GM18858 (cell line): ENCODE measurements at regions not wholly inside any gene's neighbourhood (a gene's known extent, or its start where the extent isn't known, plus 50 kb on each side); places are given as distances from the start of the nearest gene placed in this dataset.

Experiments used
- ATAC-seq: cut with Tn5 transposase; IDR thresholded peaks from one replicate; pipeline ENCODE4 v1.9.1; 2021; ENCODE audit not compliant: unreplicated experiment

DNA sequence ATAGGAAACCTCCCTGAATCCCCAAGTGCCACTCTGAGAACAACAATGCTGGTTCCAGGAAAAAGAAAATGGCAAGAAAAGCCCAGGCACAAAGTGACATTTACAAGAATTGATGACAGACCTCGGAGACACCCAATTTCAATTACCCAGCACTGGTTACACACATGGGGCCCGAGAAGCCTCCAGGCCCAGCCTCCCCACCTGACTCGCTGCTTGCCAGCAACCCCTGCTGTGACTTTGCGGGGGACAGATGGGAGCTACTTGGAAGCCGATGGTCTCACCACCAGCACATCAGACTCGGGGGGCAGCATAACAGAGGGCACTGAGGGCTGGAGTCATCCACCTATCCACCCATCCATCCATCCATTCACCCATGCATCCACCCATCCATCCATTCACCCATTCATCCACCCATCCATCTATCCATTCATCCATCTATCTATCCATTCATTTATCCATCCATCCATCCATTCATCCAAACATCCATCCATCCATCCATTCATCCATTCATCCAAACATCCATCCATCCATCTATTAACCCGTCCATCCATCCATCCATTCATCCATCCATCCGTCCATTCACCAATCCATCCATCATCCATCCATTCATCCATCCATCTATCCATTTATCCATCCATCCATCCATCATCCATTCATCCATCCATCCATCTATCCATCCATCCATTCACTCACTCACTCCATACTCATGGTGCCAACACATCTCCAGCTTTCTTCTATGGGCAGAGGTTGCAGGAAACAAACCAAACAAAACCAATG, 567.6 kb downstream of the BRD1 start:
- ATAC-seq, result no peak

DNA sequence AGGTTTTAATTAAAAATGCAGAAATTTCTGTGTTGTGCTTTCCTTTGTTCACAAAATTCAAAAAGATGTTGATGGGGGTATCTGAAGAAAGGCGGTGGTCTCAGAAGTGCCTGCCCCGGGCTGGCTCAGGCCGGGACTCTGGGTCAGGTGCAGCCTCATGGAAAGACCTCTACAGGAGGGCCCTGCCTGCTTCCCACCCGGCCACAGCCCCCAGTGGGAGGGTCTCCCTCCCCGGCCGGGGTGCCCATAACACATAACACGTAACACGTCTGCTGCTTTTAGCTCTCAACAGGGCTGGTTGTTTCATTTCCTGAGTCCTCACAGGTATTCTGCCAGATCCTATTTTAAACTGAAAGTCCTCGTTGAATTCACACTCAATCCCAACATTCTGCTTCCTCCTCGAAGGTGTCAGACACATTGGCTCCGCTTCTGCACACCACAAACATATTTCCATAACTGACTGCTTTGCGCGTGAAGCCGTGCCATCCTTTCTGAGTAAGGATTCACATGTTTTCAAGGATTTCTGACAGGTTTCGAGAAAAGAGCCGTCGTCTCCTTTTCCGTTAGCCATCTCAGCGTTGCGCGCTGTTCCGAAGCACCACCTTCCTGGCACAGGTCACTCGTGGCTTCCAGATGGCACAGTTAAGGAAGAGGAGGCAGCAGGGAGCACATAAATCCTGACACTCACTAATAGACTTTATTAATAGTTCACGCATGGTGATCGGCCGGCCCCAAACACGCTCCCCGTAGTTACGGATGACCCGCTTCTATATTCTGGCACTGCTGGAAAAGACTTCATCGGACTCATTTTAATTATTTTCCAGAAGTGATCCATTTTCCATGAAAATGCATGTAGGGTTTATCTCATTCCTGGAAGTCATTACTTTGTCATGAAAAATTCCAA, 569.3 kb downstream of the BRD1 start:
- no peak for ATAC-seq

DNA sequence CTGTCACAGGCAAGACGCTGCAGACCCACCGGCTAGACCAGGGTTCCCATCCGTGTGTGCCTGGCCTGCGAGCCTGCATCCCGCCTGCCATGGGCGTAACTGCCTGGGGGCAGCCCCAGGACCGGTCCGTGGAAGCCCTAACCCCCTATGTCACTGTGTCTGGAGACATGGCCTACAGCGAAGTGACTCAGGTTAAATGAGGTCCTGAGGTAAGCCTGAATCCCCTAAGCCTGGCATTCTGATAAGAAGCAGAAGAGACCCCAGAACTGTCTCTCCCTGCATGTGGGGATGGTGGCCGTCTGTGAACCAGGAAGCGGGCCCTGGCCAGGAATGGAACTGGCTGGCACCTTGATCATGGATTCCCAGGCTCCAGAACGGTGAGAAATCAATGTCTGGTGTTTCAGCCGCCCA, 570.1 kb downstream of the BRD1 start:
- ATAC-seq, result no peak

DNA sequence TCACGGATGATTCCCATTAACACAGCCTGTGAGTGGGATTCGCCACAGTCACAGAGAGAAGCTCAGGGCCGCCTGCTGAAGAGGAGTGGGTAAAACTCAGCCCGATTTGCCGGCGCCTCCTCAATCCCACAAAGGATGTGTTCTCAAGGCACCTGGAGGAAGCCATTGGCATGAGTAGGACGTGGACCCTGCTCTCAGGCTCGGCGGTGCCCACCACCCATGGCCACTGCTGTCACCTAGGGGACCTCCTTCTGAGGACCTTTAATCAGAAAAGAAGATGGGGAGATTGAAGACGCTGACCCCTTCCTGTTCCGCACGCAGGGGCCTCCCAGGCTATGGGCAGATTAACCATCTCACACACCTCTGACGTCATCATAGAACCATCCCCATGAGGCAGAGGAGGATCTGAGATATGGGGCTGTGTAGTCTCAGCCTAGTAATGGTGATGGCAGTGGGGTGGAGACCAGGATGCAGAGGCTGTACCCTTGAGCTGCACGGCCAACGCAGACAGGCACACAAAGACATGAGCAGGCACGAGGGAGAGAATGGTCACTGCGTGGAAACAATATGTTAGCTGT, 571.8 kb downstream of the BRD1 start:
- ATAC-seq, result no peak

DNA sequence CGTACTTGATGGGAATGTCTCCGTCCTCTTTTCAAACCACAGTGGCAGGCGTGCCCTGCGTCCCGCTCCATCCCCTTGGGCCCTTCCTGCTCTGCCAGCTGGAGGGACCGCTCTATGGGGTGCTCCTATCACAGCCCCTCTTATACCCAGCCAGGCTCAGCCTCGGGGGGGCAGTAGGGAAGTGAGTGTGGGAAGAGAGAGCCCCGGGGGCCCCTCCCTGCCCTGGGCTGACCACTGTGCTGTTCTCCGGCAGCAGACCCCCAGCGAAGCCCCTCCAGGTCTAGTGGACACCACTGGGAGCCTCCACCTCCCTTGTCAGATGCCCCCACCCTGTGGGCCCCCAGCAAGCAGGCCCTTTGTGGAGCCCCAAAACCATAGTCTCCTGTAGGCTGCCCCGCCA, 572.5 kb downstream of the BRD1 start:
- no peak for ATAC-seq

DNA sequence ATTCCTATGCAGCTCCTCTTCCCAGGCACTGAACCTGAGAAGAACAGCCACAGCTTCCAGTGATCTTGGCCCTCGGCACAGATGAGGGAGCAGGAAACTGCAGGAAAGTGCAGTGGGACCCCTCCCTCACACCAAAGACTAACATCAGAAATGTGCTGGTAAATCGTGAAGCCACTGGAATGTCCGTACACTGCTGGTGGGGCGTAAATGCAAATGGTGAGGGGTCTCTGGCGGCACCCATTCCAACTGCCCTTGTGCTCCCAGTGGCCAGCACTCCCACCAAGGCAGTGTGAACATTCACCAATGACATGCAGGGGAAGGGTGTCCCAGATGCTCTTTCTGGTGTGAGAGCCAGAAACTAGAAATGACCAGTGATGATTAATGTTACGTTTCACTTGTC, 574.0 kb downstream of the BRD1 start:
- no peak for ATAC-seq

DNA sequence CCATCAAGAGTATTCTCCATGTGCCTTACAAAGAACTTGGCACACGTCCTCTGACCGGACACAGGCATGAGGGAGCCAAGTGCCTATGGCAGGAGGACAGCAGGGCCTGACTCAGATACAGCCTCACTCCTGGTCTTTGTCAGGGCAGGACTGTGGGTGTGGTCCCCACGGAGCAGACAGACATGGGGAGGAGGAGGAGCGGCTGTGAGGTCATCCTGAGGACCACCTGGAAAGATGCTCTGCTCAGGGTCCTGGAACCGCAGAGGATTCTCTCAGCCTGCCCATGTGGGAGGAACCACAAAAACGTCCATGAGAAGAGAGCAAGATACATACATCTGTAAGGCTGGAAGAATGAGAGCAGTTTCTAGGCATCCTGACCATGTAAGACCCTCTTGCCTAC, 576.3 kb downstream of the BRD1 start:
- no peak for ATAC-seq

DNA sequence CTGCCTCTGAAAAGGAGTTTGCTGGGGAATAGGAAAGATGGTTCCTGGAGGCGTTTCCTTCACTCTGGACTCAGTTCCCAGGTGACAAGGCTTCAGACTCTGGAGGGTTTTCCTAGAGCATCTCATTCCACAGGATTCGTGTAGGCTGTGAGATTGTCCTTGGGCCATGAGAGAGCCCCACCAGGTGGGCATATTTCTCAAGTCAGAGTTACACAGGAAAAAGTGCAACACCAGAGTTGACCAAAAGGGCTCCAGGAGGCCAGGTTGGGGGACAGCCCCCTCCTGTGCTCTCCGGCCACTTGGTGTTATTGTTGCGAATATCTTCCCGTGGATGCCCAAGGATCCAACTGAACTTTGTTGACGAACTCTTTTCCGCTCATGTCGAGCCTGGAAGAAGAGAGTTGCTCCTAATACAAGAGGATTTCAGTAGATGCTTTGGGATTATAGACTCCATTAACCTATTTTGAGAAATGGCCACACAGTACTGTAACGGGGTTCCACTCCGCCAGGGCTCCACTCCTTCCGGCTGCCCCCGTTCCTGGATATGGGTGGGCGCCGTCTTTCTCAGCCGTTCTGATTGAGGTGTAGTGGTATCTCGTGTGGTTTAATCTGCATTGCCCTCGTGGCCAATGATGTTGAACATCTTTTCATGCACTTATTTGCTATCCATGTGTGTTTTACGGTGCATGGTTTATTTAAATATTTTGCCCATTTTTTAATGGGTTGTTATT, 580.3 kb downstream of the BRD1 start:
- ATAC-seq, result no peak

DNA sequence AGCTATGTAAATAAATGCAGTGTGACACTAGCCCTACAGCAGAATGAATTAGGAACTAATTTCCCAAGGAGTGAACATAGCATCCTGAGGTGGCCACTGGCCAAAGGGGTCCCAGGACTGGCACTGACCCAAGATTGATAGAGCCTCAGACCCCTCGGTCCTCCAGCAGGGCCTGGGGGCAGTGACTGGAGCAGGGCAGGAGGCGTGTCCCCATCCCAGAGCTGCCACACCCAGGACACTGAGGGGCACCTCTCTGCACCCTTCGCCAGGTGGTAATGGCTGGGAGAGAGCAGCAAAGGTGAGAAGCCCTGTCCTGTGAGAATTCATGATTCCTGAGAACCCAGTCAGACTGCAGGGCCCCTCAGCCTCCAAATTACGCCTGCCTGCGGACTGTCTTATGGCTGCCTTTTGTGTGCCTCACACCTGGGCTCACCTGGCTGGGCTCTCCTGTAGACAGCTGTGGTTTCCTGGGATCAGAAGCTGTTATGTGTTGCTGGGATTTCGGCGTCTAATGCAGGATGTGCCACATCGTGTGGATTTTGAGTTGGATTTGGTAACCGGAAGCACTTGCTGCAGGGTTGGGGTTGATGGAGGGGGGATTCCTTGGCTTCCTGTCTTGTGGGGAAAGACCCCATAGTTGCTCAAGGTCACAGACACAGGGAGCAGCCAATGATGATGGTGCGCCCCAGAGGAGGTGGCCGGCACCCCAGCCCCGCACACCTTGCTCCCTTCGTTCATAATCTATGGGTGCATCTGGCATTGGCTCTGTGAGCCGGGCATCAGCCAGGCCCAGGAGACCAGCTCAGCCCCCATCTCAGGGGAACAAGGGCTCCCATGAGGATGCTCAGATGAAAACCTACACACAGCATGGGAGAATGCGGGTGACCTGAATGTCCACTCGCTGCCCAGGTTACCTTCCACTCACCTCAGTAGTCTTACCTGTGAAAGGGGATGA, 582.9 kb downstream of the BRD1 start:
- ATAC-seq, result no peak

DNA sequence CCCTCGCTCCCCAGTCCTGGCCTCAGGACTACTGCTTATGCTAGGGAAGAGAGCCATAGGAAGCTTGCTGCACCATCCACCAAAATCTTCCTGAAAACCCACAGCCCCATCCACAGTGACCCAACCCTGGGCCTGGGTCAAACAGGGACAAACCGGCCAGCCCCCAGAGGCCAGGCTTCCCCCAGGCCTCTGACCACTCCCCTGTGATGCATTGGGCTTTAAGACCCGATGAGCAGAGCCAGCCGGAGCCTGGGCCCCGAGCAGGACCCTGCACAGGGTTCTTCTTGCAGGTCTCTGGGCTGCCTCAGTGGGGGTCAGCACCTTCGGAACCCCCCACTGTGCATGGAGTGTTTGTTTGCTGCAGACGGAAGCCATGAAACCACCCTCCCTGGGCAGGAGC, 583.7 kb downstream of the BRD1 start:
- no peak for ATAC-seq

DNA sequence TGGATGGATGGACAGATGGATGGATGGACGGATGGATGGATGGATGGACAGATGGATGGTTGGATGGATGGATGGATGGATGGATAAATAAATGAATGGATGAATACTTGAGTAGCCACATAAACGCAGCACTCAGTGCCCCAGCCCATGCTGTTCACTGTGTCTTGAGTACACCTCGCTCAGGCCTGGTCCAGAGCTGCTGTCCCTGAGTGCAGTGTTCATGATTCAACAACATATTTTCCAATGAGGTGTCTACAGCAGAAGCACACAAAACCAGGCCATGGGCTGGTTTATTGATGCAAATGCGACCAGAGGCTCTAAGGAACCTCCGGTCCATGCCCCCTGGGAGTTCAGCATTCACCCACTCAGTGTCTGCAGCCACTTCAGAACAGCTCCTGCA, 584.3 kb downstream of the BRD1 start:
- ATAC-seq, result no peak

DNA sequence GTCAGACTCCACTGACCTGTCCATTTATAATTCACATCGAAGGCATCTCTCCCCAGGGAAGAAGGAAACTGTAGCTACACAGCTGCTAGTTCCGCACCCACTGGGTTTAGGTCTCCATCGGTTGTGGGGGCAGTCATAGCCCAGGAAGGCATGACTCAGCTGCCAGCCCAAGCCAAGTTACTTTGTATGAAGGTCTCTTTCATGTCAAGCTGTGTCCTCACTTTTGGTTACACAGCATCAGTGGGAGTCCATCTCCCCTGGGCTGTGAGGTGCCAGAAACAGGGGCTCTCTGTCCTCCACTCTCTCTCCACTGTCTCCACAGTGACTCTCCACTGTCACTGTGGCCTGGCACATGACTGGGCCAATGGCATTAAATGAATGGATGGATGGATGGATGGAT, 585.2 kb downstream of the BRD1 start:
- no peak for ATAC-seq

DNA sequence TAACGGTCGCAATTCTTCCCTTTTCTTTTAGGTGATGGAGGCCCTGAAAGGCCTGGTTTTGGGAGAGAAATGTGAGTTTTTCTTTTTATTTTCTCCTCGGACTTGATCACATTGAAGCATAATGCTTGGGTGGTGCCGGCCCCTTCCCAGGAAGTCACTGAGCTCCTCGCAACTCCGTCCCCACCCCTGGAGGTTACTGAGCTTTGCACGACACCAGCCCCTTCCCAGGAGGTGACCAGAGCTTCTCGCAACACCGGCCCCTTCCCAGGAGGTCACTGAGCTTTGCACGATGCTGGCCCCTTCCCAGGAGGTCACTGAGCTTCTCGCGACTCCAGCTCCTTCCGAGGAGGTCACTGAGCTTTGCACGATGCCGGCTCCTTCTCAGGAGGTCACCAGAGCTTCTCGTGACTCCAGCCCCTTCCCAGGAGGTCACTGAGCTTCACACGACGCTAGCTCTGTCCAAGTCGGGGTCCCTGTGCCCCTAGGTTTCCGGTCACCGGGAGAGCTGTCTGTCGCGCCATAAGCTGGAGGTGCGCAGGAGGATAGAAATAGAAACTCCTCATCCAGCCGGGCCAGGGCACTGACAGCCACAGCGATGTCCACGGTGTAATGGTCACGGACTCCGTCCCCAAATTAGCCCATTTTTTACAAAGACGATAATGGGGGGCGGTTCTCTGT, 586.4 kb downstream of the BRD1 start:
- ATAC-seq, result no peak

DNA sequence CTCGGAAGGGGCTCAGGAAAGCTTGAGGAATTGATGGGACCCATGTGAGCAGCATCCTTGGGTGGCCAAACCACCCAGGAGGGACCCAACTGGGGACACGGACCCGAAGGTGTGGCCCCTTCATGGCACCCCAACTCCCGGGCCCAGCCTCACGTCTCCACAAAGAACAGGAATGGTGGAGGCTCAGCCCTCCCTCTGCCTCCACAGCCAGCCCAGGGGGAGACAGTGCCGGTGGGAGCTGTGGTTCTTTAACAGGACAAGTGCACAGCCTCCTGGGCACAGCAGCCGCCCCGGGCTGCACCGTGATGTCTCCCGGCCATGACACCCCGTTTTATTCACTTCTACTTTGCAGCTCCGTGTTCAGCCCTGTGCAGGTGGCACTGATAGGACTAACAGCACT, 587.2 kb downstream of the BRD1 start:
- no peak for ATAC-seq

DNA sequence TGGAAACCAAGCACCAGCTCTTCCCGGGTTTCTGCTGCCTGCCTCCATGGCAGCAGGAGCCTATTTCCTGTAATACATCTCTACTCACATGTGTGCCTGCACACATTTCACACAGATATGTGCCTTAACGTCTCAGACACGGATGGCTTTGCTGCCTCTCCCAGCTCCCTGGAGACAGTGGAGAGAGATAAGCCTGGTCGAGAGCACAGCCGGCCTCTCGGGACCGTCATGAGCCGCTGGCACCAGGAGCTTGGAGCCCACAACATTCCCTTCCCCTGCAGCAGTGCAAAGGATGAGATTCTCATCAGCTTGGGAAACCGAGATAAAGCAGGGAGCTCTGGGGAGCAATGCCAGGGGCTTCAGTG, 587.7 kb downstream of the BRD1 start:
- ATAC-seq, result no peak

DNA sequence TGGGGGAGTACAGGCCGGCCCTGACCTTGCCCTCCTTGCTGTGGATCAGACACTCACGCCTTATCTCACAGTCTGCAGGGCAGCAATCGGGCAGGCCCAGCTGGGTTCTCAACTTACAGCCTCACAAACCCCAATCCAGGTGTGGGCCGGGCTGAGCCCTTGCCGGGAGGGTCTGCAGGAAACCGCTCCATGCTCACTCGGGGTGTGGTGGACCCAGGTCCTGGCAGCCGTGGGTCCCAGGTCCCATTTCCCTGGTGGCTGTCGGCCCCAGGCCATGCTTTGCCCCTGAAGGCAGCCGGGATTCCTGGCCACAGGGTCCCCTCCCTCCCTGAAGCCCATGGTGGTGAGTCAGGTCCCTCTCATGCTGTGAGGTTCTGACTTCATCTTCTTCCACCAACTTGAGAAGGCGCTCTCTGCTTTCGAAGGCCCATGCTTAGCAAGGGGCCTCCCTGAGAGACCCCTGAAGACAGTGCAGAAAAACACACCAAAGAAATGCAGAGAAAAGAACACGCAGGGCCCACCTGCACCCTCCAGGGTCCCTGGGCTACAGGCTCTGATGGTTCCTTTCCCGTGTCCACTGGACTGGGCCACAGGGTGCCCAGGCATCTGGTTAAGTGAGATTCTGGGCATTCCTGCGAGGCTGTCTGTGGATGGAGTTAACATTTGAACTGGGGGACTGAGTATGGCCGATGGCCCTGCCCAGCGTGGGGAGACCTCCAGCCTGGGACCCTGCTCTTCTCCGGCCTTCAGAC, 588.2 kb downstream of the BRD1 start:
- no peak for ATAC-seq

DNA sequence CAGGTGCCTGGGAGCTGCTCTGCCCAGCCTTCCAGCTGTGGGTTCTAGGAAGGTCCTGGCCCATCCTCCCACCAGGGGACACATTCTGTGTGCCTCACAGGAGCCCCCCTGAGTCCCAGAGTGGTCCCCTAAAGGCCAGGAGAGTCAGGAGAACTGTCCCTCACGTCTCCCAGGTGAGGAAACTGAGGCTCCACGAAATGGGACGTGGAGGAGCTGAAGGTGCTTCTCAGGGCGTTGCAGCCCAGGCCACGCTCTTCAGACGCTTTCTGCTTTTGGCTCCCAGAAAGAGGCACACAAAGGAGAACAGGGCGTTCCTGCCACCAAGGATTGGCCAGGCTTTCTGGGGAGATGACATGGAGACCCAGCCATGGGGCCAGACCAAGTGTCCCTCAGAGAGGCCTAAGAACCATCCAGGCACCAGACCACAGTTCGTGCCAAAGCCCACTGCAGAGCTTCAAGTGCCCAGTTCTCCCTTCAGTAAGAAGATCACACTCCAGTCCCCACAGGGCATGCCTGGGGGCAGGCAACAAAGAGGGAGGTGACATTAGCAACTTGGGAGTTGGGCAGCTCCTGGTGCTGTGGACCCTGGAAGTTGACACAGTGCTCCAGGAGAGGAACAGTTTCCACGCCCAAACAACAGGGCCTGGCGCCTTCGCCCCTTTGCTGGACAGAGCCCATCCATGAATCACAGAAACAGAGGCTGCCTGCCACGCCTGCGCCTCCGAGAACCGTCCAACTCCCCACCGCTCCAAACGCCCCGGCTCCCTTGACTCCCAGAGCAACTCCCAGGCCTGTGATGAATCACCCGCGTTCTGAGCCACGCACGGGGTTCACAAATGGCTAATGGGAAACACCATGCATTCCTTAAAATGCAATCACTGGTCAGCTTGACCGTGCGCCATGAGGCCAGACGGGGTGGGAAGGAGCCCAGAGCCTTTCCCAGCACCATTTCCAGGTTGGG, 589.2 kb downstream of the BRD1 start:
- ATAC-seq, result no peak

DNA sequence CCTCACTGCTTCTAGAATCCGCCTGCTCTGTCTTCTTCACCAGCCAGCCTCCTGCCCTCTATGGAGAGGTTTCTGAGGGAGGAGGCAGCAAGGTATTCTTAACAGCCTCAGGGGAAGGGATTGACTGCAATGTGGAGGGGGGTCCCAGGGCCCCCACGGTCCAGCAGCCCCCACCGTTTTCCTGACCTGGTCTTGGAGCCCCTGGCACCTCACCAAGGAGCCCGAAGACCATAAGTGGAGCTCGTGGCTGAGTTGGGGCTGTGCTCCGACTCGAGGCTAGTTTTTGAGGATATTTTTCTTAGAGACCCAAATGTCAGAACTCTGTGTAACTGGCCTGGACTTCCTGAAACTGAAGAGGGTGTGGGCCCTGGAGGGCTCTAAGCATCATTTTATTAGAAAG, 590.0 kb downstream of the BRD1 start:
- no peak for ATAC-seq
